Stimulated activated effector memory CD8-positive, alpha-beta T cell treated with anti-CD3 and anti-CD28 coated beads, Interleukin-12 subunit alpha, Interleukin-12 subunit beta, amount 100 ng/mL, for 72 hours (primary cell): ENCODE measurements at regions not wholly inside any gene's neighbourhood (a gene's known extent, or its start where the extent isn't known, plus 50 kb on each side); places are given as distances from the start of the nearest gene placed in this dataset.
"Not testable (repeated sequence)": the region's sequence is repeated elsewhere in the genome, so short reads cannot be mapped to it uniquely, and the experiment has no call there.

ENCODE experiments used
- ATAC-seq: fragments of 150-1000 bp; cut with Tn5 transposase; 2 replicates; pipeline ENCODE4 v1.10.0; 2021
- DNase-seq, 2 donors: peaks; one replicate each; pipeline ENCODE4 v3.0.0; 2021 to 2022; ENCODE audit warnings: low spot score in 2 of 2
- H3K27ac Mint-ChIP-seq: one replicate; pipeline ENCODE4 v1.8.0; 2022; ENCODE audit warnings: mild to moderate bottlenecking, mixed read lengths
- H3K36me3 Mint-ChIP-seq: one replicate; pipeline ENCODE4 v1.8.0; 2022; ENCODE audit warnings: mild to moderate bottlenecking, mixed read lengths
- H3K4me1 Mint-ChIP-seq: one replicate; pipeline ENCODE4 v1.8.0; 2022; ENCODE audit warnings: mixed read lengths
- H3K4me3 Mint-ChIP-seq: one replicate; pipeline ENCODE4 v1.8.0; 2022; ENCODE audit warnings: mild to moderate bottlenecking, mixed read lengths
- H3K9me3 Mint-ChIP-seq: one replicate; pipeline ENCODE4 v1.8.0; 2022; ENCODE audit warnings: mixed read lengths

DNA sequence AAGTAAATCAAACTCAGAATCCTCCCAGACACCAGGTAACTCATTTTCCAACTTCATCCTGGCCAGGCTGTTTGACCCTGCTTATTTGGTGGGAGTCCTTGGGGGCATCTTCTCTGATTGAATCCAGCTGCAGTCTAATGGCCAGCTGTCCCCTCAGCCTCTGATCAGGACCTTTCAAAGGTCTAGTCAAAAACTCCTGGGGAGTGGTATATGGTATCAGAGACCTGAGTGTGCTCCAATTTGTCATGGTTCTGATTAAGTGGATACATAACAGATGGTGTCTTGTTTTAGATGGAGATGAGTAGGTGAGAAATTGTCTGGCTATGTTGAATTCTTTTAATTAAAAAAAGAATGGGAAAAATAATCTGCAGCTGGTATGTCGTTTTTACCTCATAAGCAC is 842.6 kb upstream of the ACVR2A start:
- H3K27ac Mint-ChIP-seq = no peak overlapping the region

GRCh38 chr2:147001061-147001460 is 843.8 kb upstream of the ACVR2A start:
- ATAC-seq (no peak), DNase-seq (no peak)
- Mint-ChIP-seq H3K27ac (no peak overlapping the region), H3K36me3 (no peaks in the 10 kb centered on the region), H3K4me3 (no peak overlapping the region), H3K4me1 (no peaks in the 10 kb centered on the region), H3K9me3 (no peaks in the 10 kb centered on the region)

More for the DNA sequence above, 842.6 kb upstream of the ACVR2A start:
- H3K4me1 Mint-ChIP-seq = no peaks in the 10 kb centered on the region
- DNase-seq (no peak), ATAC-seq (no peak)
- no peaks in the 10 kb centered on the region for H3K36me3 Mint-ChIP-seq
- H3K9me3 Mint-ChIP-seq = no peaks in the 10 kb centered on the region
- no peak overlapping the region for H3K4me3 Mint-ChIP-seq

DNA sequence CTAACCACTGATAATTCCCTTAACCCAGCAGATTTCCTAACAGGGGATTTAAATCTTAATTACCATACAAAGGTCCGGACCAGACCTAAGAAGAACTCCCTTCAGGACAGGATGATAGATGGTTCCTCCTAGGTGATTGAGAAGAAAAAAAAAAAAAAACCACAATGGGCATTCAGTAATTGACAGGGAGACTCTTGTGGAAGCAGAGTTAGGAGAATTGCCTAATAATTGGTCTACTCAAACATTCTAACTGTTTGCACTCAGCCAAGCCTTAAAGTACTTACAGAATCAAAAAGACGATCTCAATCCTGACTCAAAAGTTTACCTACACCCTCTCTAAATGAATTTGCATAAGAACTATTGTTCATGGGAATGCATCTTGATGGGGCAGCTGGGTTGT is 844.7 kb upstream of the ACVR2A start:
- not testable (repeated sequence) for H3K27ac Mint-ChIP-seq, DNase-seq, H3K4me1 Mint-ChIP-seq, H3K4me3 Mint-ChIP-seq, ATAC-seq, H3K36me3 Mint-ChIP-seq, H3K9me3 Mint-ChIP-seq

DNA sequence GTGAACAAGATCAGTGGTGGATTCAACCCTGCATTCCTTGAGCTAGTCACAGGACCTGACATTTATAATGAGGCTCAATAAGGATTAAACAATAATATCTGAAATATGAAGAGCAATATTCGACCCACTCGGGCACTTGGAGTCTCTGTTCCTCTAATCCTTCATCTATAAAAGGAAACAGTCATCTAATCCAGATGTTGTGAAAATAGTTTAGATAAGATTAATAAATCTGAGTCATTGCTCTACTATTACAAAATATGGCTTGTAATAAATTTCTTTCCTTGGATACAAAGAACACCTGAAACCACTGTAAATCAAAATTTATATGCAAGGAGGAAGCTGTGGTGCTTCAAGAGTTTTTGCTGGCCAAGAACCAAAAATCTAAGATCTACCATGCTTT is 846.9 kb upstream of the ACVR2A start:
- Mint-ChIP-seq H3K4me1 (no peaks in the 10 kb centered on the region), H3K4me3 (no peak overlapping the region), H3K9me3 (no peaks in the 10 kb centered on the region), H3K36me3 (no peaks in the 10 kb centered on the region), H3K27ac (no peak overlapping the region)
- DNase-seq (no peak), ATAC-seq (no peak)

- no peaks in the 10 kb centered on the region for H3K4me1 Mint-ChIP-seq
- no peak overlapping the region for H3K27ac Mint-ChIP-seq
- H3K9me3 Mint-ChIP-seq = no peaks in the 10 kb centered on the region
- ATAC-seq (no peak), DNase-seq (no peak)
- H3K36me3 Mint-ChIP-seq = no peaks in the 10 kb centered on the region
- no peak overlapping the region for H3K4me3 Mint-ChIP-seq
Observed at GRCh38 chr2:146997488-146997887, 847.3 kb upstream of the ACVR2A start.

GRCh38 chr2:146994246-146994645 is 850.6 kb upstream of the ACVR2A start:
- no peak overlapping the region for H3K27ac Mint-ChIP-seq
- ATAC-seq (no peak), DNase-seq (no peak)
- H3K4me3 Mint-ChIP-seq = no peak overlapping the region
- no peaks in the 10 kb centered on the region for H3K4me1 Mint-ChIP-seq
- H3K36me3 Mint-ChIP-seq = no peaks in the 10 kb centered on the region
- H3K9me3 Mint-ChIP-seq = no peaks in the 10 kb centered on the region

- H3K4me1 Mint-ChIP-seq = no peaks in the 10 kb centered on the region
- H3K36me3 Mint-ChIP-seq = no peaks in the 10 kb centered on the region
- ATAC-seq (no peak), DNase-seq (no peak)
- no peak overlapping the region for H3K4me3 Mint-ChIP-seq
- no peak overlapping the region for H3K27ac Mint-ChIP-seq
- no peaks in the 10 kb centered on the region for H3K9me3 Mint-ChIP-seq
Observed at GRCh38 chr2:146992466-146992865, 852.4 kb upstream of the ACVR2A start.

DNA sequence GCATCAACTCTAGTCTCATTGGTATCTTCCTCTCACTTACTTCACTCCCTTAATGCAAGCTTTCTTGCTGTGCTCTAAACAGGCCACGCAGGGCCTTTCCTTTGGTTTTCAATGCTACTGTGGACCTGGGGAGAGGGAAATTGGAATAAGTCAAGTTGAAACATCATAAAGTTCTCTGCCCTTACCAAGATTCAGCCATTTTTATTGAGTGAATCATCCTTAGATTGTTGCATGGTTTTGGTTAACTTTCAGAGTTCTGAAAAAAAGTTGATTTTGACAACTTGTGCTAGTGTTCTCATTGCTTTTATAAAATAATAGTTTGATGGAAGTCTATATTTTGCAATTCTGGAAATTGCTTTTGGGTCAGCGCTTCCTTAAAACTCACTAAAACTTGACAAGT is 852.8 kb upstream of the ACVR2A start:
- no peak for ATAC-seq
- Mint-ChIP-seq H3K27ac (no peak overlapping the region), H3K9me3 (no peaks in the 10 kb centered on the region), H3K36me3 (no peaks in the 10 kb centered on the region), H3K4me3 (no peak overlapping the region), H3K4me1 (no peaks in the 10 kb centered on the region)
- DNase-seq = no peak

DNA sequence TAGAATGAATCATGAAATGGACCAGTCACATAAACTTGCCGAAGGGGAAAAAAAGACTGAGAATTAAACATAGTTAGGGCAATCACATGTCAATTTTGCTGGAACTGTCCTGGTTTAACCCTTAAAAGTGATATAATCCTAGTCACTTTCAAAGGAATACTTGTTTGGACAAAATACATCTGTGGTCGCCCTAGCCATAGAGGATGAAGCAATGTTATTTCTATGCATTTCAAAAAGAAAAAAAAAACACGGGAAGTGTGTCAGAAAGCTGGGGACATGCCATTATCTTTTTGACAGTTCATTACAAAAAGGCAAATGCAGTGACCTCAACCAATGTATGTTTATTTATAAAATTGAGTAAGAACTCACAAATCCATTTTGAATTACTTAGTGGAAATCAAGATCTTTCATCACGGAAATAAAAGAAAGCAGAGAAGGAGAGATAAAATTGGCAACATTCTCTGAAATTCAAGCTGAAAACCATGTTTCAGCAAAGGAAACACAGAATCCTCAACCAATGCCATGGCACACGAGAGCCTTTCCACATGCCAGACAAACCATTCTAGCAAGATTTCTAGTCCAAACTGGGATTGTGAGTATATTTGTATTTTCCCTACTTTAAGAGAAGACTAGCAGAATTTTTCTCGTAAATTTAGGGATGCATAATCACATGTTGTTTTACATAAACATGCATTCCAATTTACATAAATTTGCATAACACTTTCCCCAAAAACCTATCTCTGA is 854.3 kb upstream of the ACVR2A start:
- Mint-ChIP-seq H3K9me3 (no peaks in the 10 kb centered on the region), H3K4me3 (no peak overlapping the region), H3K27ac (no peak overlapping the region), H3K4me1 (no peaks in the 10 kb centered on the region), H3K36me3 (no peaks in the 10 kb centered on the region)
- ATAC-seq (no peak), DNase-seq (no peak)

- Mint-ChIP-seq H3K4me3 (no peak overlapping the region), H3K9me3 (no peaks in the 10 kb centered on the region), H3K27ac (no peak overlapping the region), H3K4me1 (no peaks in the 10 kb centered on the region), H3K36me3 (no peaks in the 10 kb centered on the region)
- ATAC-seq = no peak
- DNase-seq = no peak
Observed at GRCh38 chr2:146989741-146990140, 855.1 kb upstream of the ACVR2A start.

- no peaks in the 10 kb centered on the region for H3K36me3 Mint-ChIP-seq
- ATAC-seq (no peak), DNase-seq (no peak)
- no peak overlapping the region for H3K4me3 Mint-ChIP-seq
- no peaks in the 10 kb centered on the region for H3K4me1 Mint-ChIP-seq
- no peaks in the 10 kb centered on the region for H3K9me3 Mint-ChIP-seq
- H3K27ac Mint-ChIP-seq = no peak overlapping the region
Observed at GRCh38 chr2:146987996-146988395, 856.8 kb upstream of the ACVR2A start.

DNA sequence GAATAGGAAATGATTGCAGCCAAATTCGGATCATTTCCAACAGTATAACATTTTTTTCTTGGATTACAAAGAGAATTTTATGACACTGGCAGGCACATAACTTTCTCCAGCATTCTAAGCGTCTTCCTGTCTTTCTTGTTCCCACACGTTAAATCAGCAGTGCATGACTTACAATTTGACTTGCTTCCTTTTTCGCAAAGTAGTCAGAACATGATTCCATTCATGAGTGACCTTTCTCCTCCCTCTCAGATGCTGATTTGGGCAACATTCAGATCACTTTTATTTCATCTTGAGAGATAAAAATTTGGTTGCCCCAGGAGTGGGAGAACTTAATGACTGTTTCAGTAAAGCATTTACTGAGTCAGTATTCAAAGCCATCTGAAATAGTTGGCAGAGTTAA is 858.7 kb upstream of the ACVR2A start:
- no peak for ATAC-seq
- Mint-ChIP-seq H3K27ac (no peak overlapping the region), H3K36me3 (no peaks in the 10 kb centered on the region), H3K9me3 (no peaks in the 10 kb centered on the region), H3K4me3 (no peak overlapping the region), H3K4me1 (no peaks in the 10 kb centered on the region)
- no peak for DNase-seq

GRCh38 chr2:146985753-146986152 is 859.1 kb upstream of the ACVR2A start:
- ATAC-seq (no peak), DNase-seq (no peak)
- Mint-ChIP-seq H3K27ac (no peak overlapping the region), H3K4me3 (no peak overlapping the region), H3K36me3 (no peaks in the 10 kb centered on the region), H3K9me3 (peaks cover 1% of the 10 kb centered on the region), H3K4me1 (no peaks in the 10 kb centered on the region)

DNA sequence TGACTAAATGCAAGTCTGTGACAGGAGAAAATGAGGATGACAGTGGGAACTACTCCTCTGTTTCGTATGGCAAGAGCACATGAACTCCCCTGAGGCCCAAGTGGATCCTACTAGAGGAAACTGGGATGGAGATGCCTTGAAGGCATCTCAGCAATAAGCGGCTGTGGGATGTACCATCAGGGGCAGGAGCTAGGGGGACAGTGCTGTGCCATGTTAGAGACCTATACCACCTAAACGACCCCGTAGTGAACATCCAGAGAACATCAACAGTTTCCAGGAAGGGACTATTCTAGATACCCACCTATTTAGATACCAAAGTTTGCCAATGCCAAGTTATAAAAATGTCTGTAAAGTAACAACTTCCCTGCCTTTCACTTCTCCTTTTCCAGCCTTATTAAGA is 860.8 kb upstream of the ACVR2A start:
- ATAC-seq (no peak), DNase-seq (no peak)
- H3K27ac Mint-ChIP-seq = no peak overlapping the region
- peaks cover 5% of the 10 kb centered on the region for H3K9me3 Mint-ChIP-seq
- no peak overlapping the region for H3K4me3 Mint-ChIP-seq
- H3K4me1 Mint-ChIP-seq = no peaks in the 10 kb centered on the region
- no peaks in the 10 kb centered on the region for H3K36me3 Mint-ChIP-seq

DNA sequence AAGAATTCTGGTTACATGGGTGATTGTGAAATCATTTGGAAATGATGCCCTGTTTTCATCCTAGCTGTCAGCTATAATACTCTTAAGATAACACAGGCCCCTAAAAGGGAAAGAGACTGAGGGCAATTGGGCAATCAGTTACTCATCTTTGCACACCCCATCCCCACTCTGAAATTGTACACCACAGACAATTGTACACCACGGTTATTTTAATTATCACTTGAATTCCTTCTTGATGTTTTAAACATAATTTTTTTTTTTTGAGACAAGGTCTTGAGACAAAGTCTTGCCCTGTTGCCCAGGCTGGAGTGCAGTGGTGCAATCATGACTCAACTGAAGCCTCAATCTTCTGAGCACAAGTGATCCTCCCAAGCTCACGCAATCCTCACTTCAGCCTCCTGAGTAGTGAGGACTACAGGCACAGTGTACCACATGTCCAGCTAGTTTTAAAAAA is 862.4 kb upstream of the ACVR2A start:
- no peak for DNase-seq
- Mint-ChIP-seq H3K4me3 (no peak overlapping the region), H3K9me3 (peaks cover 5% of the 10 kb centered on the region), H3K27ac (no peak overlapping the region), H3K4me1 (no peaks in the 10 kb centered on the region), H3K36me3 (no peaks in the 10 kb centered on the region)
- no peak for ATAC-seq

DNA sequence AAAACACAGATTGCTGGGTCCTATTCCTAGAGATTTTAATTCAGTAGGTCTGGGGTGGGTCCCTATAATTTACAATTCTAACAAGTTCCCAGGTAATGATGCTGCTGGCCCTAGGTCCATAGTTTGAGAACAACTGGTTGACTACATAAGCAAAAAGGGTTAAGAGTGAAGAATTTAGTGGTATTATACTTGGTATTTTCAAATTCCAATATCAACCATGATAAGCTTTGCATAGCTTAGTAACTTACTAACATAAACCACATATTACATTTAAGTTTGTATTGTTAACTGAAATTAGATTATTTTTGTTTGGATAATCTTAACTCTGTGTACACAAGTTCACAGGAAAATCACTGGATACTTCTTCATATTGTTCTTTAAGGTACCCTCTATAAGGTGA is 862.9 kb upstream of the ACVR2A start:
- Mint-ChIP-seq H3K4me3 (no peak overlapping the region), H3K4me1 (no peaks in the 10 kb centered on the region), H3K9me3 (peaks cover 5% of the 10 kb centered on the region), H3K36me3 (no peaks in the 10 kb centered on the region), H3K27ac (no peak overlapping the region)
- no peak for ATAC-seq
- no peak for DNase-seq

- DNase-seq = no peak
- H3K9me3 Mint-ChIP-seq = peaks cover 5% of the 10 kb centered on the region
- no peak overlapping the region for H3K27ac Mint-ChIP-seq
- H3K36me3 Mint-ChIP-seq = no peaks in the 10 kb centered on the region
- no peak for ATAC-seq
- H3K4me1 Mint-ChIP-seq = no peaks in the 10 kb centered on the region
- H3K4me3 Mint-ChIP-seq = no peak overlapping the region
Observed at GRCh38 chr2:146979746-146980145, 865.1 kb upstream of the ACVR2A start.
